Neural crest cell (in vitro differentiated cells): ENCODE measurements at regions not wholly inside any gene's neighbourhood (a gene's known extent, or its start where the extent isn't known, plus 50 kb on each side); places are given as distances from the start of the nearest gene placed in this dataset.

Source experiments
- DNase-seq: peaks from one replicate; pipeline ENCODE4 v3.0.0; 2021; ENCODE audit warnings: low read depth, mixed read lengths, low spot score
- H3K27ac Mint-ChIP-seq: one replicate; pipeline ENCODE4 v1.8.0; 2021; ENCODE audit warnings: mild to moderate bottlenecking, mixed read lengths; ENCODE audit not compliant: unreplicated experiment
- H3K27me3 Mint-ChIP-seq: 2 replicates; pipeline ENCODE4 v1.8.0; 2021; ENCODE audit warnings: low read depth, mild to moderate bottlenecking, mixed read lengths
- H3K36me3 Mint-ChIP-seq: 2 replicates; pipeline ENCODE4 v1.8.0; 2021; ENCODE audit warnings: low read depth, mild to moderate bottlenecking, mixed read lengths
- H3K4me1 Mint-ChIP-seq: 2 replicates; pipeline ENCODE4 v1.8.0; 2021; ENCODE audit warnings: mixed read lengths
- H3K4me3 Mint-ChIP-seq: one replicate; pipeline ENCODE4 v1.8.0; 2021; ENCODE audit warnings: mild to moderate bottlenecking, mixed read lengths
- H3K9me3 Mint-ChIP-seq: 2 replicates; pipeline ENCODE4 v1.8.0; 2021; ENCODE audit warnings: mixed read lengths
- TF ChIP-seq, protein P1 (sequence below): fragments of 200-600 bp; sonication (generic); conservative IDR thresholded peaks from 2 replicates; pipeline ENCODE4 v1.5.0; 2021; ENCODE audit warnings: antibody characterized with exemption, mild to moderate bottlenecking

DNA sequence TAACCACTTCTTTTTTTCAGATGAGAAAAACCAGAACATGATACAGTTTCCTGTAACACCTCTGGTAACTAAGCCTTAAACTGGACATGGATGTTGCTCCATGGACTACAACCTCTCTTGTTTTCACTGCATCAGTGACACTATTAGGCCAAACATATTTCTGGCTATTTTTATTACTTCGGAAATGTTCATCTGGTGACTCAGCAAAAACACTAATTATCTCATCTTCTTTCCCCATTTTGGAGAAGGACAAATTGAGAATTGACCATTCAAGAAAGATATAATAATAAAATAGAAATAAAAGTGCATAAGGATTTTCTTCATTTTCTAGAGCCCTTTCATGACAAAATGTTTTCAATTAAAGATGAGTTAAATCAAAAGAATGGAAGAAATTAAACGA, 361.9 kb upstream of the TECRL start:
- Mint-ChIP-seq H3K36me3 (no peaks in the 10 kb centered on the region), H3K4me1 (peaks cover 5% of the 10 kb centered on the region), H3K9me3 (no peaks in the 10 kb centered on the region), H3K27me3 (no peaks in the 10 kb centered on the region), H3K27ac (no peak overlapping the region), H3K4me3 (no peak overlapping the region)
- TF ChIP-seq, protein P1, sequence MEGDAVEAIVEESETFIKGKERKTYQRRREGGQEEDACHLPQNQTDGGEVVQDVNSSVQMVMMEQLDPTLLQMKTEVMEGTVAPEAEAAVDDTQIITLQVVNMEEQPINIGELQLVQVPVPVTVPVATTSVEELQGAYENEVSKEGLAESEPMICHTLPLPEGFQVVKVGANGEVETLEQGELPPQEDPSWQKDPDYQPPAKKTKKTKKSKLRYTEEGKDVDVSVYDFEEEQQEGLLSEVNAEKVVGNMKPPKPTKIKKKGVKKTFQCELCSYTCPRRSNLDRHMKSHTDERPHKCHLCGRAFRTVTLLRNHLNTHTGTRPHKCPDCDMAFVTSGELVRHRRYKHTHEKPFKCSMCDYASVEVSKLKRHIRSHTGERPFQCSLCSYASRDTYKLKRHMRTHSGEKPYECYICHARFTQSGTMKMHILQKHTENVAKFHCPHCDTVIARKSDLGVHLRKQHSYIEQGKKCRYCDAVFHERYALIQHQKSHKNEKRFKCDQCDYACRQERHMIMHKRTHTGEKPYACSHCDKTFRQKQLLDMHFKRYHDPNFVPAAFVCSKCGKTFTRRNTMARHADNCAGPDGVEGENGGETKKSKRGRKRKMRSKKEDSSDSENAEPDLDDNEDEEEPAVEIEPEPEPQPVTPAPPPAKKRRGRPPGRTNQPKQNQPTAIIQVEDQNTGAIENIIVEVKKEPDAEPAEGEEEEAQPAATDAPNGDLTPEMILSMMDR: no peak
- no peak for DNase-seq

DNA sequence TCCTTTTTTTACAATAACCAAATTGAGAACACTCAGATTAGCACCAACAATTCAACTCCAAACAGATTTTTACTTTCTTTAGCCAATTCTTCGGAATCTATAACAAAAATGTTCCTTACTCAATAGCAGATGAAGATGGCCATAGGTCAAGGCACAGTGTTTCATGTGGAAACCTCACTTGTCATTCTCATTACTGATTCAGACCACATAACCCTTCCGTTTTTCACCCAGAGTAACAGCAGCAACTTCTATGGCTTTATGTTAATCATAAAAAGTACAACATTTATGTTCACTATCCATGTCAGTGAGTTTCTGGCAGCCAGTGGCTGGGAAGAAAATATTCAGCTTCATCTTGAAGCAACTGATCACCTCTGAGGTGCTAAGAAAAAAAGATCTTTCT, 358.3 kb upstream of the TECRL start:
- H3K4me1 Mint-ChIP-seq: peaks cover 5% of the 10 kb centered on the region
- no peaks in the 10 kb centered on the region for H3K36me3 Mint-ChIP-seq
- H3K27me3 Mint-ChIP-seq: no peaks in the 10 kb centered on the region
- no peak overlapping the region for H3K4me3 Mint-ChIP-seq
- TF ChIP-seq, protein P1: no peak
- H3K9me3 Mint-ChIP-seq: no peaks in the 10 kb centered on the region
- no peak overlapping the region for H3K27ac Mint-ChIP-seq
- DNase-seq: no peak

DNA sequence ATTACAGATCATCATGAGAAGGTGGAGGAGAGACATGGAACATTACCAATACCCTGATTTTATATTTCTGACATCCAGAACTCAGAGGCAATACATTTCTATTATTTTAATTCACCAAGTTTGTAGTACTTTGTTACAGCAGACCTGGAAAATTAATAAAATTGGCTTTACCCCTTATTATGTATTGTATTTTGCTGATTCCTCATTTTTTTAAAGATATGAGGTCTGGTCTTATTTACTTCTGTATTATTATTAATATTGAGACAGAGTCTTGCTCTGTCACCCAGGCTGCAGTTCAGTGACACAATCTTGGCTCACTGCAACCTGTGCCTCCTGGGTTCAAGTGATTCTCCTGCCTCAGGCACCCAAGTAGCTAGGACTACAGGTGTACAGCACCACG, 357.3 kb upstream of the TECRL start:
- Mint-ChIP-seq H3K9me3 (no peaks in the 10 kb centered on the region), H3K36me3 (no peaks in the 10 kb centered on the region), H3K4me3 (no peak overlapping the region), H3K27me3 (no peaks in the 10 kb centered on the region), H3K27ac (no peak overlapping the region), H3K4me1 (peaks cover 3% of the 10 kb centered on the region)
- TF ChIP-seq, protein P1: no peak
- no peak for DNase-seq

DNA sequence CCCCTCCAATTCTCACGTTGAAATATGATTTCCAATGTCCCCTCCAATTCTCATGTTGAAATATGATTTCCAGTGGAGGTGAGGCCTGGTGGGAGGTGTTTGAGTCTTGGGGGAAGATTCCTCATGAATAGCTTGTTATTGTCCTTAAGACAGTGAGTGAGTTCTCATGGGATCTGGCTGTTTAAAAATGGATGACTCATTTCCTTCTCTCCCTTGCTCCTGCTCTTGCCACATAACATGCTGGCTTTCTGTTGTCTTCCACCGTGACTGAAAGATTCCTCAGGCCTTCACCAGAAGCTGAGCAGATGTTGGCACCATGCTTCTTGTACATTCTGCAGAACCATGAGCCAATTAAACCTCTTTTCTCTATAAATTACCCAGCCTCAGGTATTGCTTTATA, 346.8 kb upstream of the TECRL start:
- no peaks in the 10 kb centered on the region for H3K4me1 Mint-ChIP-seq
- H3K4me3 Mint-ChIP-seq: no peak overlapping the region
- peaks cover 10% of the 10 kb centered on the region for H3K36me3 Mint-ChIP-seq
- no peaks in the 10 kb centered on the region for H3K27me3 Mint-ChIP-seq
- DNase-seq: no peak
- H3K27ac Mint-ChIP-seq: no peak overlapping the region
- TF ChIP-seq, protein P1: no peak
- H3K9me3 Mint-ChIP-seq: peaks cover 16% of the 10 kb centered on the region

DNA sequence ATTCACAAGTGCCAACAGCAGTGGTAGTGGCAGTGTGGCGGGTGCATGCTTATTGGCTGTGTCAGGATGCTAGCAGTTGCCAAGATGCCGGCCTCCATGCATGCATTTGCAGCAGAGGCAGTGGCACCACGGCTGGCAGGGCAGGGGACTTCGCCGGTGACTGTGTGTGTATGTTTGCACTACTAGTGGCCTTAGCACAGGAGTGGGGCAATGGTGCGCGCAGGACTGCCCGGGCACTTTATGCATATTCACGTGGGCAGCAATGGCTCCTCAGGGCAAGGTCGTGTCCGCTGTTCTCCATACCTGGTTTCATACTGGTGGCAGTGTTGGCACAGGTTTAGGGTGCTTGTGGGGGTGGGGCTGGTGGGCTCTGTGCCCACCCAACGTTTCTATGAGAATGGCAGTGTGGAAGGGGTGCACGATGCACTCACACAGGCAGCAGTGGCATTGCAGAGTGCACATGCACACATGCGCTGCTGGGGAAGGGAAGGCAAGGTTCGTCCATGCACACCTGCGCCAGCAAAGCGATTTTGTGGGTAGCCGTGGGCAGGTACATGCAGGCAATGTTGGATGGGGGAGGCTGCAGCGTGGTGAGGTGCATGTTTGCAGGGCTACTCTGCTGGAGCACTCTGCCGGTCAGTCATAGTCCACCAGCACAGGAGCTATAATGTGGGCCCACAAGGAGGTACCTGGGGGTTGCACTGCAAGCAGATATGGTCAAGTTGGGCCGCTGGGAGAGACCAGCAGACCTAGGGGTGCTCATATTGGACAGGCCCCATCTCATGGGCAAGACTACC, 338.9 kb upstream of the TECRL start:
- peaks cover 7% of the 10 kb centered on the region for H3K9me3 Mint-ChIP-seq
- TF ChIP-seq, protein P1: no peak
- H3K4me1 Mint-ChIP-seq: no peaks in the 10 kb centered on the region
- DNase-seq: no peak
- H3K27me3 Mint-ChIP-seq: no peaks in the 10 kb centered on the region
- H3K4me3 Mint-ChIP-seq: no peak overlapping the region
- H3K36me3 Mint-ChIP-seq: no peaks in the 10 kb centered on the region
- no peak overlapping the region for H3K27ac Mint-ChIP-seq
